Cardiac fibroblast (primary cell): ENCODE measurements at regions not wholly inside any gene's neighbourhood (a gene's known extent, or its start where the extent isn't known, plus 50 kb on each side); places are given as distances from the start of the nearest gene placed in this dataset.
A peak's percentile ranks its signal among the peaks of the same experiment; 100 is the strongest.
"Not testable (repeated sequence)": the region's sequence is repeated elsewhere in the genome, so short reads cannot be mapped to it uniquely, and the experiment has no call there.

ENCODE experiments used
- DNase-seq, 2 donors: peaks; one replicate each; pipeline versions ENCODE4 v3.0.0 to v3.0.0-alpha.2; 2010; ENCODE audit warnings: low read depth in 2 of 2
- H3K4me3 ChIP-seq, 2 donors: replicated peaks in 1 of 2; 1 replicate in 1 of 2; 2 replicates in 1 of 2; pipeline ENCODE4 v1.5.1; 2011; ENCODE audit warnings: low read depth in 2 of 2, low read length in 2 of 2, mild to moderate bottlenecking in 2 of 2, moderate library complexity in 1 of 2
- TF ChIP-seq, protein P1 (sequence below): IDR thresholded peaks from one replicate; pipeline ENCODE4 v1.5.1; 2011; ENCODE audit warnings: low read depth, mild to moderate bottlenecking, low read length, inconsistent platforms

DNA sequence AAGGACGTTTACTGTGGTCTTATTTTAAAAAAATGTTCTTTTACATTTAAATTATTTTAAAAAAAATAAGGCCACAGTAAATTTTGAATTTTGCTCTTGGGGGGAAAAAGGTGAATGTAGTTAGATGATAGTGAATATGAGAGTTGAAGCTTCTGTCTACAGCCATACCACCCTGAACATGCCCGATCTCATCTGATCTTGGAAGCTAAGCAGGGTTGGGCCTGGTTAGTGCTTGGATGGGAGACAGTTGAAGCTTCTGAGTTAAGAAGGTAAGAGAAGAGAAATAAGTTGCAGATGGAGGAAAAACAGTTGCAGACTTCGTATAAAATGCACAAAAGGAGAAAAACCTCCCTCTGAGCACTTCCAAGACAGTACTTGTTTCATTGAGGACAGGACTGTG, 115.6 kb upstream of the NR3C2 start:
- TF ChIP-seq, protein P1, sequence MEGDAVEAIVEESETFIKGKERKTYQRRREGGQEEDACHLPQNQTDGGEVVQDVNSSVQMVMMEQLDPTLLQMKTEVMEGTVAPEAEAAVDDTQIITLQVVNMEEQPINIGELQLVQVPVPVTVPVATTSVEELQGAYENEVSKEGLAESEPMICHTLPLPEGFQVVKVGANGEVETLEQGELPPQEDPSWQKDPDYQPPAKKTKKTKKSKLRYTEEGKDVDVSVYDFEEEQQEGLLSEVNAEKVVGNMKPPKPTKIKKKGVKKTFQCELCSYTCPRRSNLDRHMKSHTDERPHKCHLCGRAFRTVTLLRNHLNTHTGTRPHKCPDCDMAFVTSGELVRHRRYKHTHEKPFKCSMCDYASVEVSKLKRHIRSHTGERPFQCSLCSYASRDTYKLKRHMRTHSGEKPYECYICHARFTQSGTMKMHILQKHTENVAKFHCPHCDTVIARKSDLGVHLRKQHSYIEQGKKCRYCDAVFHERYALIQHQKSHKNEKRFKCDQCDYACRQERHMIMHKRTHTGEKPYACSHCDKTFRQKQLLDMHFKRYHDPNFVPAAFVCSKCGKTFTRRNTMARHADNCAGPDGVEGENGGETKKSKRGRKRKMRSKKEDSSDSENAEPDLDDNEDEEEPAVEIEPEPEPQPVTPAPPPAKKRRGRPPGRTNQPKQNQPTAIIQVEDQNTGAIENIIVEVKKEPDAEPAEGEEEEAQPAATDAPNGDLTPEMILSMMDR: no peak
- DNase-seq: no peak
- H3K4me3 ChIP-seq: no peak overlapping the region

DNA sequence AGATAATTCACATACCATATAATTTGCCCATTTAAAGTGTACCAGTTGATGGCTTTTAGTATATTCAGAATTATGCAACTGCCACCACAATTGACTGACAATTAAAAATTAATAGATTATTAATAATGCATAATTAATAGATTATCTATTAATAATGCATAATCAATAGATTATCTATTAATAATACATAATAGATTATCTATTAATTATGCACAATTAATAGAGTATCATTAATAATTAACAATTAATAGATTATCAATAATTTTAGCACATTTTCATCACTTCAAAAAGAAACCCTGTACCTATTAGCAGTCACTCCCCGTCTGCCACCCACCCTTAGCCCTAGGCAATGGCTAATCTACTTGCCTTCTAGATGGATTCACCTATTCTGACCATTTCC, 108.6 kb upstream of the NR3C2 start:
- no peak overlapping the region for H3K4me3 ChIP-seq
- DNase-seq: no peak
- TF ChIP-seq, protein P1: no peak

DNA sequence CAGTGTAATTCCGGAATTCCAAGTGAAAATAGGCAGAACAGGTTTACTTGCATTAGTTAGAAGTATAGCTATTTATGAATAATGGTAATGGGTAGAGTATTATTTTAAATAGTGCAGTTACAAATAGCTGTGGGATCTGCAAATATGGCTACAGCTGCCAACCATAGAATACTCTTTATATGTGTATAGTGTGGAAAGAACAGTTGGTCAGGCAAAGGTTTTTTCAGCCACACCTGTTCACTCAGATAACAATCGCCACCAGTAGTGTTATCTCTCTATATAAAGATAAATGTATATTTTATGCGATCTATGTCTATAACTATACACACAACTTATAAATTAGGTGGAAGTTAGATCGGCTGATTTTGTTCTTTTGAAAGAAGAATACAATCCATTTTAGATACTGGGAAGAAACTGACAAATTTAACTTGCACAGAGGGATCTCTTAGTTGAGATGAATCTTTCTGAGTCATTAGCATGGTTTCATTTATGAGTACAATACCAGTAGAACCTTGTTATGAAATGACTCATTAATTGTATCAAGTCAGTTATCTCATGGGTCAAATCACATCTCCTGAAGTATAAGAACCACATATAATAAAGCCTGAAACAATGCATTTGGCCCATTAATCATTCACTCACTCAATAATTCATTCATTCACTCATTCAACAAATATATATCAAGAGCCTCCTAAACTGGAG, 100.9 kb upstream of the NR3C2 start:
- TF ChIP-seq, protein P1: no peak
- DNase-seq: peak in 1 of 2 donors; percentile 17
- H3K4me3 ChIP-seq: no peak overlapping the region

DNA sequence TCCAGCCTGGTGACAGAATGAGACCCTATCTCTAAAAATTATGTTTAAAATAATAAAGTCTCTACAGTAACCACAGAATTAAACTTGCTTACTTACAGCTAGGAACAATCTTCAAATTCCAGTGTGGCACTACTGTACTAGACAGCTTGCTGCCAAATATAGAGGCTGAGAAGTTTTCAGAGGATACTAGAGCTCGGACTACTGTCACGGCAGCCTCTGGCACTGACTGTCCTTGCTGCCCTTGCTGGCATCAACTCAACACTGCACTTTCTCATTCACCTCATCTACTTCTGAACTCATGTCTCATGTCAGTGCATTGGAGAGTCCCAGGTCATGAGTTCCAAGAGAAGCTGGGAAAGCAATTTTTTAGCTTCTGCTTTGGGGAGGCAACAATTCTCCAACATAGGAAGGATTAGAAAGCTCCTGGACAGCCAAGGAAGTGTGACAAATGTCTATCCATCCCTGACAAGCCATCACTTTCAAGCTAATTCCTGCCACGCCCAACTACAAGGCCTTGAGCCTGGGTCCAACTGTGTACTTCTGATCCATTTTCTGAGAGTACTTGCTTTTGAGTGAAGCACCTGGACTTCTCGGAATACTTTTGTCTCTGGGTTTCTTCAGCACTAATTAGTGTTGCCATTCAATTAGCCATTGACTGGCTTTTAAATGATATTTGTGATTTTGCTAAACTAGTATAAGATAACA, 98.6 kb upstream of the NR3C2 start:
- no peak overlapping the region for H3K4me3 ChIP-seq
- TF ChIP-seq, protein P1: no peak
- no peak for DNase-seq

DNA sequence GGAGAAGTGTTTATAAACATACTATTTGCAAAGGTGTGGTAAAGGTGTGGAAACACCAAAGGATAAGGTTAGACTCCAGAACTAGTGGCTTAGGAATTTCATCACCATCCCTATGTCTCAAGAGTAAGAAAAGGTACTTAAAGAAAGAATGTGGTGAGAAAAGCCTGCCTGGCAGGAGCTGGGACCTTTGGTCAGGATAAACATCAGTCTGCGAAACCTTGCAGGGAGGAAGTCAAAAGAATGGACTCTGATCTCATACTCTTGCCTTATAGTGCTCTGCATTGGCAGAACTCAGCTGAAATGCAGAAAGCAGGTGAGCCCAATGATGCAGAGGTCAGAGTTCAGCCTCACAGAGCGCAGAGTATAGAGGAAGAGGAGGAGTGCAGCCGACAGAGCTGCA, 97.2 kb upstream of the NR3C2 start:
- DNase-seq: no peak
- TF ChIP-seq, protein P1: no peak
- no peak overlapping the region for H3K4me3 ChIP-seq

DNA sequence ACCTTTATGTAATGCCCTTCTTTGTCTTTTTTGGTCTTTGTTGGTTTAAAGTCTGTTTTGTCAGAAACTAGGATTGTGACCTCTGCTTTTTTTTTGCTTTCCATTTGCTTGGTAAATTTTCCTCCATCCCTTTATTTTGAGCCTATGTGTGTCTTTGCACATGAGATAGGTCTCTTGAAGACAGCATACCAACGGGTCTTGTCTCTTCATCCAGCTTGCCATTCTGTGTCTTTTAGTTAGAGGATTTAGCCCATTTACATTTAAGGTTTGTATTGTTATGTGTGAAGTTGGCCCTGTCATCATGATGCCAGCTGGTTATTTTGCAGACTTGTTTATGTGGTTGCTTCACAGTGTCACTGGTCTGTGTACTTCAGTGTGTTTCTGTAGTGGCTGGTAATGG, 91.6 kb upstream of the NR3C2 start:
- H3K4me3 ChIP-seq, DNase-seq: not testable (repeated sequence)

DNA sequence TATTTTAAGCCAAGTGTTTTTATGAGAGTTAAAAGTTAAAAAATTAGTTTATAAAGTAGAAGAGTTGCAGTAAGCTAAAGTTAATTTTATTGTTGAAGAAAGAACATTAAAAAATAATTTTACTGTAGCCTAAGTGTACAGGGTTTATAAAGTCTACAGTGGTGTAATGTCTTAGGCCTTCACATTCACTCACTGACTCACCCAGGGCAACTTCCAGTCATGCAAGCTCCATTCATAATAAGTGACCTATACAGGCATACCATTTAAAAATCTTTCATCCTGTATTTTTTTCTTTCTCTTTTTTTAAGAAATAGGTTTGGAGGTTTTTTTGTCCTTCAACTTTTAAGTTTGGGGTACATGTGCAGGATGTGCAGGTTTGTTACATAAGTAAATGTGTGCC, 87.9 kb upstream of the NR3C2 start:
- TF ChIP-seq, protein P1: no peak
- no peak overlapping the region for H3K4me3 ChIP-seq
- peak in 1 of 2 donors; percentile 52 for DNase-seq
